GM21576 (cell line): ENCODE measurements at regions not wholly inside any gene's neighbourhood (a gene's known extent, or its start where the extent isn't known, plus 50 kb on each side); places are given as distances from the start of the nearest gene placed in this dataset.
"Not testable (repeated sequence)": the region's sequence is repeated elsewhere in the genome, so short reads cannot be mapped to it uniquely, and the experiment has no call there.

ENCODE experiments used
- ATAC-seq: cut with Tn5 transposase; IDR thresholded peaks from one replicate; pipeline ENCODE4 v1.9.1; 2021; ENCODE audit warnings: mild to moderate bottlenecking, moderate library complexity; ENCODE audit not compliant: unreplicated experiment

- ATAC-seq, result no peak
Measured at GRCh38 chr17:51434434-51435170, 174.3 kb downstream of the UTP18 start.

GRCh38 chr17:51435171-51435552, 174.8 kb downstream of the UTP18 start:
- no peak for ATAC-seq

- no peak for ATAC-seq
Measured at GRCh38 chr17:51435641-51436091, 175.3 kb downstream of the UTP18 start.

GRCh38 chr17:51439395-51440229, 179.3 kb downstream of the UTP18 start:
- ATAC-seq, result no peak

- ATAC-seq, result no peak
Measured at GRCh38 chr17:51441431-51441830, 181.1 kb downstream of the UTP18 start.

GRCh38 chr17:51442088-51442865, 181.9 kb downstream of the UTP18 start:
- ATAC-seq, result no peak

- no peak for ATAC-seq
Measured at GRCh38 chr17:51443646-51444045, 183.3 kb downstream of the UTP18 start.

GRCh38 chr17:51445946-51446345, 185.6 kb downstream of the UTP18 start:
- ATAC-seq, result no peak

GRCh38 chr17:51454456-51454978, 194.2 kb downstream of the UTP18 start:
- no peak for ATAC-seq

- ATAC-seq, result no peak
Measured at GRCh38 chr17:51455211-51455610, 194.9 kb downstream of the UTP18 start.

GRCh38 chr17:51455931-51456330, 195.6 kb downstream of the UTP18 start:
- no peak for ATAC-seq

GRCh38 chr17:51456942-51457341, 196.6 kb downstream of the UTP18 start:
- ATAC-seq, result no peak

- ATAC-seq, result no peak
Measured at GRCh38 chr17:51461578-51462004, 201.2 kb downstream of the UTP18 start.

- no peak for ATAC-seq
Measured at GRCh38 chr17:51463353-51463752, 203.0 kb downstream of the UTP18 start.

- ATAC-seq, result no peak
Measured at GRCh38 chr17:51467336-51467735, 207.0 kb downstream of the UTP18 start.

GRCh38 chr17:51472670-51473205, 212.4 kb downstream of the UTP18 start:
- no peak for ATAC-seq

GRCh38 chr17:51474764-51475163, 214.4 kb downstream of the UTP18 start:
- ATAC-seq, result no peak

GRCh38 chr17:51475730-51476129, 215.4 kb downstream of the UTP18 start:
- ATAC-seq, result no peak

- ATAC-seq, result no peak
Measured at GRCh38 chr17:51479303-51479702, 219.0 kb downstream of the UTP18 start.

- ATAC-seq, result no peak
Measured at GRCh38 chr17:51481370-51481769, 221.0 kb downstream of the UTP18 start.

GRCh38 chr17:51482248-51482647, 221.9 kb downstream of the UTP18 start:
- ATAC-seq, result not testable (repeated sequence)
